A549 (cell line): ENCODE measurements at regions not wholly inside any gene's neighbourhood (a gene's known extent, or its start where the extent isn't known, plus 50 kb on each side); places are given as distances from the start of the nearest gene placed in this dataset.

Experiments used
- ATAC-seq, 2 experiments: fragments of 200-7000 bp in 1 of 2; fragments of >200 bp in 1 of 2; cut with Nextera tagmentation in 1 of 2; cut with Tn5 transposase in 1 of 2; 3 replicates each; pipeline versions ENCODE4 v1.8.0 to v1.9.1; 2018 to 2020; ENCODE audit warnings: mild to moderate bottlenecking in 1 of 2, moderate library complexity in 1 of 2
- CTCF ChIA-PET: fragments of 300-600 bp; sonication (Branson Sonifier 250); formaldehyde crosslinking; extraction: SDS; loops from one replicate; lab custom pipeline; 2021; ENCODE audit warnings: antibody characterized with exemption, inconsistent platforms; lab: Yijun Ruan, JAX
- POLR2A ChIA-PET: fragments of 350-600 bp; formaldehyde crosslinking; extraction: SDS; loops from one replicate; lab custom pipeline; 2021; ENCODE audit warnings: antibody characterized with exemption, inconsistent platforms; lab: Yijun Ruan, JAX
- DNase-seq, 2 experiments: peaks; one replicate each; pipeline versions ENCODE4 v3.0.0 to v3.0.0-alpha.2; 2011 to 2016; ENCODE audit warnings: low read depth in 1 of 2, low spot score in 1 of 2
- FAIRE-seq: peaks from 2 replicates; lab custom pipeline; 2011; peaks lifted over from hg19 to GRCh38; lab: Jason Lieb, UNC
- H3K27ac ChIP-seq, 2 experiments: fragments of >200 bp; sonication (Bioruptor Twin); formaldehyde crosslinking; 3 replicates each; pipeline ENCODE4 v1.5.1; 2016 to 2017
- H3K4me1 ChIP-seq: fragments of >200 bp; sonication (Bioruptor Twin); formaldehyde crosslinking; 3 replicates; pipeline ENCODE4 v1.6.1; 2016
- H3K4me2 ChIP-seq: fragments of >200 bp; sonication (Bioruptor Twin); formaldehyde crosslinking; 3 replicates; pipeline ENCODE4 v1.6.1; 2016
- H3K4me3 ChIP-seq: fragments of >200 bp; sonication (Bioruptor Twin); formaldehyde crosslinking; 3 replicates; pipeline ENCODE4 v1.5.1; 2016
- H3K9me3 ChIP-seq: fragments of >200 bp; sonication (Bioruptor Twin); formaldehyde crosslinking; 3 replicates; pipeline ENCODE4 v1.6.1; 2016
- BCL3 ChIP-seq: fragments of >200 bp; sonication (Bioruptor Twin); formaldehyde crosslinking; IDR thresholded peaks from 3 replicates; pipeline ENCODE4 v1.6.1; 2016
- BHLHE40 ChIP-seq: IDR thresholded peaks from 2 replicates; pipeline ENCODE4 v1.6.1; 2012; ENCODE audit warnings: low read depth, low read length, inconsistent platforms
- EHMT2 ChIP-seq: fragments of 200-600 bp; sonication (generic); IDR thresholded peaks from 2 replicates; pipeline ENCODE4 v1.6.1; 2016; ENCODE audit warnings: antibody characterized with exemption, low read depth, mild to moderate bottlenecking, moderate library complexity
- EP300 ChIP-seq, 2 experiments: fragments of >200 bp; sonication (Bioruptor Twin); formaldehyde crosslinking; IDR thresholded peaks; 2 replicates in 1 of 2; 3 replicates in 1 of 2; pipeline ENCODE4 v1.6.1; 2016 to 2017
- FOSB ChIP-seq: fragments of 250-450 bp; sonication (Bioruptor Pico); IDR thresholded peaks from 2 replicates; pipeline ENCODE4 v1.5.0; 2020; ENCODE audit warnings: mild to moderate bottlenecking, moderate library complexity
- FOSL2 ChIP-seq, 2 experiments: fragments of 450-650 bp in 1 of 2; fragments of >200 bp in 1 of 2; sonication (Bioruptor Twin) in 1 of 2; formaldehyde crosslinking; IDR thresholded peaks; 2 replicates each; pipeline versions ENCODE4 v1.5.0 to v1.6.1; 2016 to 2020; ENCODE audit warnings: mild to moderate bottlenecking in 1 of 2, moderate library complexity in 1 of 2
- GATA3 ChIP-seq: IDR thresholded peaks from 2 replicates; pipeline ENCODE4 v1.6.1; 2012; ENCODE audit warnings: borderline replicate concordance
- HDAC2 ChIP-seq: fragments of 200-600 bp; sonication (generic); IDR thresholded peaks from 2 replicates; pipeline ENCODE4 v1.6.1; 2016
- HES2 ChIP-seq: fragments of >200 bp; sonication (Bioruptor Twin); formaldehyde crosslinking; IDR thresholded peaks from 2 replicates; pipeline ENCODE4 v1.6.1; 2016
- HMGXB4 ChIP-seq: fragments of 250-450 bp; sonication (Bioruptor Pico); IDR thresholded peaks from 2 replicates; pipeline ENCODE4 v1.5.0; 2021; ENCODE audit warnings: mild to moderate bottlenecking, moderate library complexity, borderline replicate concordance
- HOXA7 ChIP-seq: fragments of 250-450 bp; sonication (Bioruptor Pico); IDR thresholded peaks from 2 replicates; pipeline ENCODE4 v1.5.0; 2020; ENCODE audit warnings: mild to moderate bottlenecking, moderate library complexity
- HOXB5 ChIP-seq: fragments of 250-450 bp; sonication (Bioruptor Pico); IDR thresholded peaks from 2 replicates; pipeline ENCODE4 v1.5.0; 2020; ENCODE audit warnings: mild to moderate bottlenecking, moderate library complexity
- NFE2L2 ChIP-seq: fragments of 150-350 bp; conservative IDR thresholded peaks from 2 replicates; pipeline ENCODE4 v1.6.1; 2014; ENCODE audit warnings: low read length
- NR3C1 ChIP-seq: fragments of >200 bp; sonication (Bioruptor Twin); formaldehyde crosslinking; IDR thresholded peaks from 3 replicates; pipeline ENCODE4 v1.6.1; 2017
- PBX3 ChIP-seq: IDR thresholded peaks from 2 replicates; pipeline ENCODE4 v1.6.1; 2012
- PHF8 ChIP-seq: fragments of 200-600 bp; sonication (generic); IDR thresholded peaks from 2 replicates; pipeline ENCODE4 v1.6.1; 2016; ENCODE audit warnings: low read depth, mild to moderate bottlenecking, antibody characterized with exemption, moderate library complexity, borderline replicate concordance
- POLR2A ChIP-seq: IDR thresholded peaks from 2 replicates; pipeline ENCODE4 v1.6.1; 2012; ENCODE audit warnings: mild to moderate bottlenecking, low read length
- POLR2AphosphoS2 ChIP-seq: conservative IDR thresholded peaks from 2 replicates; pipeline ENCODE4 v1.6.1; 2012; ENCODE audit warnings: low read length, improper control_type of control experiment, inconsistent platforms
- RAD21 ChIP-seq, 2 experiments: fragments of >200 bp in 1 of 2; sonication (Bioruptor Twin) in 1 of 2; formaldehyde crosslinking in 1 of 2; IDR thresholded peaks in 1 of 2; conservative IDR thresholded peaks in 1 of 2; 2 replicates in 1 of 2; 3 replicates in 1 of 2; pipeline ENCODE4 v1.6.1; 2012 to 2018; ENCODE audit warnings: inconsistent platforms in 1 of 2
- SMC3 ChIP-seq: fragments of >200 bp; sonication (Bioruptor Twin); formaldehyde crosslinking; IDR thresholded peaks from 3 replicates; pipeline ENCODE4 v1.6.1; 2018; ENCODE audit warnings: inconsistent platforms
- SREBF2 ChIP-seq: fragments of 450-650 bp; IDR thresholded peaks from 2 replicates; pipeline ENCODE4 v1.6.1; 2014; ENCODE audit warnings: mild to moderate bottlenecking, moderate library complexity
- ZFP36 ChIP-seq: fragments of 450-650 bp; IDR thresholded peaks from 2 replicates; pipeline ENCODE4 v1.6.1; 2014; ENCODE audit warnings: borderline replicate concordance; ENCODE audit not compliant: partially characterized antibody
- ZNF302 ChIP-seq: fragments of 250-450 bp; sonication (Bioruptor Pico); IDR thresholded peaks from 2 replicates; pipeline ENCODE4 v1.9.0; 2021; ENCODE audit warnings: inconsistent platforms, mild to moderate bottlenecking, moderate library complexity
- ZSCAN20 ChIP-seq: fragments of 250-450 bp; sonication (Bioruptor Pico); IDR thresholded peaks from 2 replicates; pipeline ENCODE4 v1.8.0; 2022; ENCODE audit warnings: mild to moderate bottlenecking, moderate library complexity
- WGBS: methylation state at CpG from one replicate; pipeline ENCODE4 v1.1.6; 2017; ENCODE audit errors: missing lambda C conversion rate; 5-methylcytosine and 5-hydroxymethylcytosine counted together

DNA sequence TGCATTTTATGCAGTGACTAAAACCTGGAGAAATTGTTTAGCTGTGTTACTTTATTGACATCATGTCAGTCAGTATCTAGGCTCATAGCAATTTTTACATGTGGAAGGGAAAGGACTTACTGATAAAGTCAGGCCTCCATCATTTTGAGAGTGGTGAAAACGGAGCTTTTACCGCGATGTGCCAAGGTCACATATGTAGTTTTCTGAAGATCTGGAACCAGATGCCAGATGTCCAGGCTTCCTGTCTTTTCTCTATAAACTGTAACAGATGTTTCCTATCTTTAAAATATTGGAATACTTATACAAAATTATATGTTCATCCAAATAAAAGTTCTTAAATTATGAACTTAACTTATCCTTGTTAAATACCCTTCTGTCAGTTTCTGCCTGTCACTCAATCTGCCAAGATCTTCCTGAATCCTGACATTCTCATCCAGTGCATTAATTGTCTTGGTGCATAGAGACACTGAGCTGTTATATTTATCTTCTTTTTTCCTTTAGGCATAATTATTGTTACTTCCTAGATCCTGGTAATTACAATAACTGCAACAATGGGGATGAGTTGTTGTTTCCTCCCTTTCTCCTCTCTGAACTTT, 1646.2 kb upstream of the TENM3 start:
- no peak overlapping the region for H3K27ac ChIP-seq
- no peak for TF ChIP-seq BHLHE40
- TF ChIP-seq ZNF302 (CRISPR knock-in tag): no peak
- TF ChIP-seq SREBF2: no peak
- TF ChIP-seq HES2: no peak
- TF ChIP-seq PBX3: no peak
- POLR2A ChIA-PET: no interaction called here

DNA sequence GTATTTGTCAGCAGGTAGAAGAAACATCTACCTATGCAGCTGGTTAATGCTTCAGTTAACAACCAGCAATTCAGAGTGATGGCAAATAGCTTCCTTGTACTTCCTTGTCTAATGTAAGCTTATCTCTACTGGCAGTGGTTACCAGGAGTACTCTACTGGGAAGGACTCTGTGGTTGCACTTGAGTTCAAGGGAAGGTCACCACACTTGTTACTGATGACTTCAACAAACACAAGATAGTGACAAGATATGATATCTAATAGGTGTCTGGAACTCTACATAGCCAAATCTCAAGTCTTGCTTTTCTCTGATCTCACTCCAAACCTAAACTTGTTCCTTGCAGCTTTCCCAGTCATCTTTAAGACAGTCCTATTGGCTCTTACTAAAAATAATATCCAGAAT, 1644.9 kb upstream of the TENM3 start:
- Histone ChIP-seq H3K27ac (no peak overlapping the region), H3K9me3 (no peaks in the 10 kb centered on the region), H3K4me1 (no peaks in the 10 kb centered on the region), H3K4me3 (no peak overlapping the region), H3K4me2 (no peak overlapping the region)
- CTCF ChIA-PET: no interaction called here
- no peak for TF ChIP-seq EHMT2
- TF ChIP-seq NFE2L2: no peak
- no peak for TF ChIP-seq FOSB (CRISPR knock-in tag)
- no peak for TF ChIP-seq EP300 (IDR thresholded peaks at IDR 0.05)
- no peak for TF ChIP-seq PBX3
- no peak for TF ChIP-seq PHF8
- TF ChIP-seq ZSCAN20 (CRISPR knock-in tag): no peak
- no peak for TF ChIP-seq FOSL2 (IDR thresholded peaks at IDR 0.05)
- TF ChIP-seq FOSL2 (CRISPR knock-in tag; IDR thresholded peaks at IDR 0.05): no peak
- TF ChIP-seq ZFP36: no peak
- no peak for TF ChIP-seq GATA3
- no peak for TF ChIP-seq BCL3
- no peak for TF ChIP-seq POLR2AphosphoS2
- TF ChIP-seq POLR2A: no peak
- TF ChIP-seq RAD21 (conservative IDR thresholded peaks at IDR 0.05 in 1 of 2, IDR thresholded peaks at IDR 0.05 in 1 of 2): no peak
- no peak for TF ChIP-seq SMC3
- no peak for TF ChIP-seq NR3C1
- no peak for TF ChIP-seq HOXA7 (CRISPR knock-in tag)
- TF ChIP-seq HDAC2: no peak
- no peak for TF ChIP-seq HMGXB4 (CRISPR knock-in tag)
- TF ChIP-seq HOXB5: no peak
- POLR2A ChIA-PET: no interaction called here
- DNase-seq (no peak), FAIRE-seq (no peak), ATAC-seq (no peak)

More for the DNA sequence above, 1646.2 kb upstream of the TENM3 start:
- no peak for DNase-seq
- ATAC-seq: no peak
- Histone ChIP-seq H3K4me2 (no peak overlapping the region), H3K4me1 (no peaks in the 10 kb centered on the region), H3K4me3 (no peak overlapping the region), H3K9me3 (no peaks in the 10 kb centered on the region)
- FAIRE-seq: no peak
- 80% methylated on average over 3 of the region's 3 CpGs for WGBS
- CTCF ChIA-PET: interaction anchor here (0.6 kb wide), 1 partner anchor 17 kb away, joined by 3 read pairs; no protein-coding TSS in a partner anchor
